ENCODE measurements at regions not wholly inside any gene's neighbourhood (a gene's known extent, or its start where the extent isn't known, plus 50 kb on each side); places are given as distances from the start of the nearest gene placed in this dataset.

- no peak for DNase-seq
- H3K36me3 ChIP-seq (ENCODE audit: low read depth): no peaks in the 10 kb centered on the region
- intact Hi-C loops (cut with DNase I, micrococcal nuclease): no loop called here
- no peaks in the 10 kb centered on the region for H3K4me1 ChIP-seq (ENCODE audit: low read depth)
- TF ChIP-seq CTCF (IDR thresholded peaks at IDR 0.05): no peak
- ATAC-seq: no peak
- no peaks in the 10 kb centered on the region for H3K9me3 ChIP-seq
- H3K4me3 ChIP-seq: no peak overlapping the region
Measured at GRCh38 chr7:81207801-81208200, 288.9 kb upstream of the SEMA3C start.

- intact Hi-C loops (cut with DNase I, micrococcal nuclease): no loop called here
- no peak for ATAC-seq
- no peak overlapping the region for H3K4me3 ChIP-seq
- no peak for TF ChIP-seq CTCF (IDR thresholded peaks at IDR 0.05)
- no peaks in the 10 kb centered on the region for H3K4me1 ChIP-seq (ENCODE audit: low read depth)
- DNase-seq: no peak
- no peaks in the 10 kb centered on the region for H3K36me3 ChIP-seq (ENCODE audit: low read depth)
- no peaks in the 10 kb centered on the region for H3K9me3 ChIP-seq
Measured at GRCh38 chr7:81206667-81207360, 288.0 kb upstream of the SEMA3C start.

GRCh38 chr7:81206217-81206616, 287.4 kb upstream of the SEMA3C start:
- intact Hi-C loops (cut with DNase I, micrococcal nuclease): no loop called here
- no peak for TF ChIP-seq CTCF (IDR thresholded peaks at IDR 0.05)
- Histone ChIP-seq H3K4me1 (ENCODE audit: low read depth) (no peaks in the 10 kb centered on the region), H3K36me3 (ENCODE audit: low read depth) (no peaks in the 10 kb centered on the region), H3K4me3 (no peak overlapping the region), H3K9me3 (no peaks in the 10 kb centered on the region)
- DNase-seq (no peak), ATAC-seq (no peak)

- TF ChIP-seq CTCF (IDR thresholded peaks at IDR 0.05): no peak
- no peak for DNase-seq
- Histone ChIP-seq H3K9me3 (no peaks in the 10 kb centered on the region), H3K36me3 (ENCODE audit: low read depth) (no peaks in the 10 kb centered on the region), H3K4me1 (ENCODE audit: low read depth) (no peaks in the 10 kb centered on the region), H3K4me3 (no peak overlapping the region)
- intact Hi-C loops (cut with DNase I, micrococcal nuclease): no loop called here
- ATAC-seq: no peak
Measured at GRCh38 chr7:81201188-81201587, 282.3 kb upstream of the SEMA3C start.

GRCh38 chr7:81198766-81199165, 279.9 kb upstream of the SEMA3C start:
- intact Hi-C loops (cut with DNase I, micrococcal nuclease): no loop called here
- no peak for ATAC-seq

More at GRCh38 chr7:81198766-81199165, 279.9 kb upstream of the SEMA3C start:
- no peaks in the 10 kb centered on the region for H3K36me3 ChIP-seq (ENCODE audit: low read depth)
- no peak for TF ChIP-seq CTCF (IDR thresholded peaks at IDR 0.05)
- H3K9me3 ChIP-seq: no peaks in the 10 kb centered on the region
- H3K4me3 ChIP-seq: no peak overlapping the region
- no peaks in the 10 kb centered on the region for H3K4me1 ChIP-seq (ENCODE audit: low read depth)
- DNase-seq: no peak
